ENCODE measurements at regions not wholly inside any gene's neighbourhood (a gene's known extent, or its start where the extent isn't known, plus 50 kb on each side); places are given as distances from the start of the nearest gene placed in this dataset.

GRCh38 chr15:85942632-85943031, 137.0 kb upstream of the AGBL1 start:
- no peak for TF ChIP-seq CTCF (IDR thresholded peaks at IDR 0.05; ENCODE audit: low read depth, low read length)
- no peak for TF ChIP-seq EZH2phosphoT487 (IDR thresholded peaks at IDR 0.05; ENCODE audit: low read depth)
